ENCODE measurements at regions not wholly inside any gene's neighbourhood (a gene's known extent, or its start where the extent isn't known, plus 50 kb on each side); places are given as distances from the start of the nearest gene placed in this dataset.

GRCh38 chr2:239905884-239906654, 119.1 kb downstream of the NDUFA10 start:
- in situ Hi-C loops (cut with HindIII; ENCODE audit: low sequenced_read_pairs): no loop called here

- in situ Hi-C loops (cut with HindIII; ENCODE audit: low sequenced_read_pairs): no loop called here
Measured at GRCh38 chr2:239905306-239905705, 119.8 kb downstream of the NDUFA10 start.

GRCh38 chr2:239904496-239904895, 120.6 kb downstream of the NDUFA10 start:
- in situ Hi-C loops (cut with HindIII; ENCODE audit: low sequenced_read_pairs): no loop called here

- in situ Hi-C loops (cut with HindIII; ENCODE audit: low sequenced_read_pairs): no loop called here
Measured at GRCh38 chr2:239903803-239904202, 121.3 kb downstream of the NDUFA10 start.

GRCh38 chr2:239903210-239903609, 121.9 kb downstream of the NDUFA10 start:
- in situ Hi-C loops (cut with HindIII; ENCODE audit: low sequenced_read_pairs): no loop called here

GRCh38 chr2:239902749-239903201, 122.4 kb downstream of the NDUFA10 start:
- in situ Hi-C loops (cut with HindIII; ENCODE audit: low sequenced_read_pairs): no loop called here

- in situ Hi-C loops (cut with HindIII; ENCODE audit: low sequenced_read_pairs): no loop called here
Measured at GRCh38 chr2:239898292-239898925, 126.7 kb downstream of the NDUFA10 start.

- in situ Hi-C loops (cut with HindIII; ENCODE audit: low sequenced_read_pairs): no loop called here
Measured at GRCh38 chr2:239897596-239898235, 127.4 kb downstream of the NDUFA10 start.

GRCh38 chr2:239896075-239896474, 129.1 kb downstream of the NDUFA10 start:
- in situ Hi-C loops (cut with HindIII; ENCODE audit: low sequenced_read_pairs): no loop called here

GRCh38 chr2:239895669-239896068, 129.5 kb downstream of the NDUFA10 start:
- in situ Hi-C loops (cut with HindIII; ENCODE audit: low sequenced_read_pairs): no loop called here

- in situ Hi-C loops (cut with HindIII; ENCODE audit: low sequenced_read_pairs): no loop called here
Measured at GRCh38 chr2:239895116-239895515, 130.0 kb downstream of the NDUFA10 start.

- in situ Hi-C loops (cut with HindIII; ENCODE audit: low sequenced_read_pairs): no loop called here
Measured at GRCh38 chr2:239894276-239894675, 130.9 kb downstream of the NDUFA10 start.

GRCh38 chr2:239893236-239893515, 132.0 kb downstream of the NDUFA10 start:
- in situ Hi-C loops (cut with HindIII; ENCODE audit: low sequenced_read_pairs): no loop called here

GRCh38 chr2:239892441-239893235, 132.5 kb downstream of the NDUFA10 start:
- in situ Hi-C loops (cut with HindIII; ENCODE audit: low sequenced_read_pairs): no loop called here

- in situ Hi-C loops (cut with HindIII; ENCODE audit: low sequenced_read_pairs): no loop called here
Measured at GRCh38 chr2:239891698-239892097, 133.4 kb downstream of the NDUFA10 start.

- in situ Hi-C loops (cut with HindIII; ENCODE audit: low sequenced_read_pairs): no loop called here
Measured at GRCh38 chr2:239890206-239890746, 134.9 kb downstream of the NDUFA10 start.

- in situ Hi-C loops (cut with HindIII; ENCODE audit: low sequenced_read_pairs): no loop called here
Measured at GRCh38 chr2:239889641-239890121, 135.5 kb downstream of the NDUFA10 start.

GRCh38 chr2:239887604-239888003, 137.5 kb downstream of the NDUFA10 start:
- in situ Hi-C loops (cut with HindIII; ENCODE audit: low sequenced_read_pairs): no loop called here

GRCh38 chr2:239886781-239887180, 138.4 kb downstream of the NDUFA10 start:
- in situ Hi-C loops (cut with HindIII; ENCODE audit: low sequenced_read_pairs): no loop called here

GRCh38 chr2:239884875-239885274, 140.3 kb downstream of the NDUFA10 start:
- in situ Hi-C loops (cut with HindIII; ENCODE audit: low sequenced_read_pairs): no loop called here

- in situ Hi-C loops (cut with HindIII; ENCODE audit: low sequenced_read_pairs): no loop called here
Measured at GRCh38 chr2:239884051-239884405, 141.1 kb downstream of the NDUFA10 start.
